ENCODE measurements at regions not wholly inside any gene's neighbourhood (a gene's known extent, or its start where the extent isn't known, plus 50 kb on each side); places are given as distances from the start of the nearest gene placed in this dataset.

- Mint-ChIP-seq H3K27me3 (ENCODE audit: low read depth) (no peaks in the 10 kb centered on the region), H3K4me1 (ENCODE audit: low read depth) (no peaks in the 10 kb centered on the region), H3K9me3 (no peaks in the 10 kb centered on the region), H3K36me3 (ENCODE audit: low read depth) (no peaks in the 10 kb centered on the region), H3K4me3 (no peak overlapping the region), H3K27ac (no peak overlapping the region)
Measured at GRCh38 chr12:77493302-77494168, 337.2 kb upstream of the NAV3 start.

GRCh38 chr12:77492536-77492935, 338.2 kb upstream of the NAV3 start:
- H3K27me3 Mint-ChIP-seq (ENCODE audit: low read depth), result no peaks in the 10 kb centered on the region
- no peak overlapping the region for H3K27ac Mint-ChIP-seq
- H3K9me3 Mint-ChIP-seq, result no peaks in the 10 kb centered on the region
- no peaks in the 10 kb centered on the region for H3K4me1 Mint-ChIP-seq (ENCODE audit: low read depth)
- H3K36me3 Mint-ChIP-seq (ENCODE audit: low read depth), result no peaks in the 10 kb centered on the region
- no peak overlapping the region for H3K4me3 Mint-ChIP-seq

GRCh38 chr12:77489331-77489970, 341.2 kb upstream of the NAV3 start:
- H3K4me3 Mint-ChIP-seq, result no peak overlapping the region
- H3K4me1 Mint-ChIP-seq (ENCODE audit: low read depth), result no peaks in the 10 kb centered on the region
- H3K36me3 Mint-ChIP-seq (ENCODE audit: low read depth), result no peaks in the 10 kb centered on the region
- H3K9me3 Mint-ChIP-seq, result no peaks in the 10 kb centered on the region
- H3K27me3 Mint-ChIP-seq (ENCODE audit: low read depth), result no peaks in the 10 kb centered on the region
- no peak overlapping the region for H3K27ac Mint-ChIP-seq

- Mint-ChIP-seq H3K36me3 (ENCODE audit: low read depth) (no peaks in the 10 kb centered on the region), H3K27me3 (ENCODE audit: low read depth) (no peaks in the 10 kb centered on the region), H3K4me3 (no peak overlapping the region), H3K9me3 (no peaks in the 10 kb centered on the region), H3K27ac (no peak overlapping the region), H3K4me1 (ENCODE audit: low read depth) (no peaks in the 10 kb centered on the region)
Measured at GRCh38 chr12:77488041-77488620, 342.6 kb upstream of the NAV3 start.

- Mint-ChIP-seq H3K27ac (no peak overlapping the region), H3K4me1 (ENCODE audit: low read depth) (no peaks in the 10 kb centered on the region), H3K4me3 (no peak overlapping the region), H3K27me3 (ENCODE audit: low read depth) (no peaks in the 10 kb centered on the region), H3K9me3 (no peaks in the 10 kb centered on the region), H3K36me3 (ENCODE audit: low read depth) (no peaks in the 10 kb centered on the region)
Measured at GRCh38 chr12:77486872-77487271, 343.8 kb upstream of the NAV3 start.

- Mint-ChIP-seq H3K27ac (no peak overlapping the region), H3K27me3 (ENCODE audit: low read depth) (no peaks in the 10 kb centered on the region), H3K4me3 (no peak overlapping the region), H3K36me3 (ENCODE audit: low read depth) (no peaks in the 10 kb centered on the region), H3K9me3 (no peaks in the 10 kb centered on the region), H3K4me1 (ENCODE audit: low read depth) (no peaks in the 10 kb centered on the region)
Measured at GRCh38 chr12:77485961-77486854, 344.5 kb upstream of the NAV3 start.

- Mint-ChIP-seq H3K4me3 (no peak overlapping the region), H3K27me3 (ENCODE audit: low read depth) (no peaks in the 10 kb centered on the region), H3K9me3 (no peaks in the 10 kb centered on the region), H3K27ac (no peak overlapping the region), H3K36me3 (ENCODE audit: low read depth) (no peaks in the 10 kb centered on the region), H3K4me1 (ENCODE audit: low read depth) (no peaks in the 10 kb centered on the region)
Measured at GRCh38 chr12:77481687-77482086, 349.0 kb upstream of the NAV3 start.

- no peak overlapping the region for H3K4me3 Mint-ChIP-seq
- no peaks in the 10 kb centered on the region for H3K4me1 Mint-ChIP-seq (ENCODE audit: low read depth)
Measured at GRCh38 chr12:77477907-77478533, 352.7 kb upstream of the NAV3 start.

GRCh38 chr12:77471801-77472200, 358.9 kb upstream of the NAV3 start:
- Mint-ChIP-seq H3K36me3 (ENCODE audit: low read depth) (no peaks in the 10 kb centered on the region), H3K27ac (no peak overlapping the region), H3K9me3 (peaks cover 8% of the 10 kb centered on the region), H3K27me3 (ENCODE audit: low read depth) (no peaks in the 10 kb centered on the region), H3K4me1 (ENCODE audit: low read depth) (no peaks in the 10 kb centered on the region), H3K4me3 (no peak overlapping the region)

More at GRCh38 chr12:77477907-77478533, 352.7 kb upstream of the NAV3 start:
- H3K36me3 Mint-ChIP-seq (ENCODE audit: low read depth), result no peaks in the 10 kb centered on the region
- no peak overlapping the region for H3K27ac Mint-ChIP-seq
- H3K9me3 Mint-ChIP-seq, result no peaks in the 10 kb centered on the region
- H3K27me3 Mint-ChIP-seq (ENCODE audit: low read depth), result no peaks in the 10 kb centered on the region

GRCh38 chr12:77469578-77470333, 360.9 kb upstream of the NAV3 start:
- Mint-ChIP-seq H3K4me1 (ENCODE audit: low read depth) (no peaks in the 10 kb centered on the region), H3K4me3 (no peak overlapping the region), H3K36me3 (ENCODE audit: low read depth) (no peaks in the 10 kb centered on the region), H3K27ac (no peak overlapping the region), H3K27me3 (ENCODE audit: low read depth) (no peaks in the 10 kb centered on the region), H3K9me3 (peaks cover 16% of the 10 kb centered on the region)

- Mint-ChIP-seq H3K4me1 (ENCODE audit: low read depth) (no peaks in the 10 kb centered on the region), H3K27me3 (ENCODE audit: low read depth) (no peaks in the 10 kb centered on the region), H3K36me3 (ENCODE audit: low read depth) (no peaks in the 10 kb centered on the region), H3K9me3 (peaks cover 3% of the 10 kb centered on the region), H3K4me3 (no peak overlapping the region), H3K27ac (no peak overlapping the region)
Measured at GRCh38 chr12:77442633-77443032, 377.3 kb upstream of the E2F7 start.

- Mint-ChIP-seq H3K4me1 (ENCODE audit: low read depth) (no peaks in the 10 kb centered on the region), H3K36me3 (ENCODE audit: low read depth) (no peaks in the 10 kb centered on the region), H3K9me3 (no peaks in the 10 kb centered on the region), H3K27me3 (ENCODE audit: low read depth) (no peaks in the 10 kb centered on the region), H3K27ac (no peak overlapping the region), H3K4me3 (no peak overlapping the region)
Measured at GRCh38 chr12:77439749-77440148, 374.4 kb upstream of the E2F7 start.

GRCh38 chr12:77438644-77439043, 373.3 kb upstream of the E2F7 start:
- Mint-ChIP-seq H3K27ac (no peak overlapping the region), H3K4me3 (no peak overlapping the region), H3K27me3 (ENCODE audit: low read depth) (no peaks in the 10 kb centered on the region), H3K4me1 (ENCODE audit: low read depth) (no peaks in the 10 kb centered on the region), H3K9me3 (no peaks in the 10 kb centered on the region), H3K36me3 (ENCODE audit: low read depth) (no peaks in the 10 kb centered on the region)
